TTC549 (cell line): ENCODE measurements at regions not wholly inside any gene's neighbourhood (a gene's known extent, or its start where the extent isn't known, plus 50 kb on each side); places are given as distances from the start of the nearest gene placed in this dataset.
"Not testable (repeated sequence)": the region's sequence is repeated elsewhere in the genome, so short reads cannot be mapped to it uniquely, and the experiment has no call there.

ENCODE experiments used
- FAIRE-seq: peaks from 2 replicates; lab custom pipeline; 2012; peaks lifted over from hg19 to GRCh38; lab: Jason Lieb, UNC

DNA sequence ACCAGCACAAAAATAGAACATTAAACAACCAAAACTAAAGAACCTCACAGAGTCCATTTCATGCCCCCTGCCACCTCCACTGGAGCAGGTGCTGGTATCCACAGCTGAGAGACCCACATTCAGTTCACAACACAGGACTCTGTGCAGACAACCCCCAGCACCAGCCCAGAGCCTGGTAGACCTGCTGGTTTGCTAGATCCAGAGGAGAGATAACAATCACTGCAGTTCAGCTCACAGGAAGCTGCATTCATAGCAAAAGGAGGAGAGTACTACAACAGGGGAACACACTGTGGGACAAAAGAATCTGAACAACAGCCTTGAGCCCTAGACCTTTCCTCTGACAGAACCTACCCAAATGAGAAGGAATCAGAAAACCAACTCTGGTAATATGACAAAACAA is 326.7 kb downstream of the METTL4 start:
- FAIRE-seq = no peak

DNA sequence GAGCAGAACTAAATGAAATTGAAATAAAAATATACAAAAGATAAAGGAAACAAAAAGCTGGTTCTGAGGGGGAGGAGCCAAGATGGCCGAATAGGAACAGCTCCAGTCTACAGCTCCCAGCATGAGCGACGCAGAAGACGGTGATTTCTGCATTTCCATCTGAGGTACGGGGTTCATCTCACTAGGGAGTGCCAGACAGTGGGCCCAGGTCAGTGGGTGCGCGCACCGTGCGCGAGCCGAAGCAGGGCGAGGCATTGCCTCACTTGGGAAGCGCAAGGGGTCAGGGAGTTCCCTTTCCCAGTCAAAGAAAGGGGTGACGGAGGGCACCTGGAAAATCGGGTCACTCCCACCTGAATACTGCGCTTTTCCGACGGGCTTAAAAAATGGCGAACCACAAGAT is 324.2 kb downstream of the METTL4 start:
- FAIRE-seq = not testable (repeated sequence)

DNA sequence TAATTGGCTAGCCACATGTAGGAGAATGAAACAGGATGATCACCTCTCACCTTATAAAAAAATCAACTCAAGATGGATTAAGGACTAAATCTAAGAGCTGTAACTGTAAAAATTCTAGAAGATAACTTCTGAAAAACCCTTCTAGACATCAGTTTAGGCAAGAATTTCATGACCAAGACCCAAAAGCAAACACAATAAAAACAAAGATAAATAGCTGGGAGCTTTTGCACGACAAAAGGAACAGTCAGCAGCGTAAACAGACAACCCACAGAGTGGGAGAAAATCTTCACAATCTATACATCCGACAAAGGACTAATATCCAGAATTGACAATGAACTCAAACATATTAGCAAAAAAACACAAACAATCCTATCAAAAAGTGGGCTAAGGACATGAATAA is 316.3 kb downstream of the METTL4 start:
- no peak for FAIRE-seq

DNA sequence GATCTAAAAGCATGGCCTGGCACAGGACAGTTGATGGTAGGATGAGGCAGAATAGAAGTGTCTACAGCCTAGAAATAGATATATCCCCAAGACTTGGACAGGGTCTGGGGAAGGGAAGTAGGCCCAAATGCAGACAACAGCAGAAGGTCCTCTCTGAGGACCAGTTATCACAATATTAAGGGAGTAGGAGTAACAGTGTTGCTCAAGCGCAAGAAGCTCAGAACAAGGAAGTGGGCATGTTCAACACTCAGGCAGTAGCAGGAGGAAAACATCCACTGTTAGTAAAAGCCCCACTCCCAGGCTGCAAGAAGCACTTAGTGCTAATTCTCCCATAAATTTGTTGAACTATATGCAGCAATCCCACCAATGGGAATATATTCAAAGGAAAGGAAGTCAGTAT is 314.7 kb downstream of the METTL4 start:
- FAIRE-seq = no peak

DNA sequence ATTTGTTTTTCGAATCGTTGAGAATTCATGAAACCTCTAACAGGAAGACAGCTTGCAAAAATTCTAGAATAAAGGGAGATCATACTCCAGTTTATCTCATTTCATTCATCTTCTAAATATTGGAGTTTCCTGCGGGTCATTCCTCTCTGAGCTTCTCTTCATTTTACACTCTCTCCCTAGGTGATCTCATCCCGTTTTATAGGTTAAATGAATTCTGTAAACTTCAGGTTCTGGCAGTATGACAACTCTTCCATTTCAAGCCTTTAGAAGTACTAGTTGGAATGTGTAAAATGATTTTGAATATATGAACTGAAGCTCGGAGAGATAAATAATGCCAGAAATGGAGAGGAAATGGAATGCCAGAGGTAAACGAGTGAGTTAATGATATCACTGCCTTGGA is 312.4 kb downstream of the METTL4 start:
- no peak for FAIRE-seq

DNA sequence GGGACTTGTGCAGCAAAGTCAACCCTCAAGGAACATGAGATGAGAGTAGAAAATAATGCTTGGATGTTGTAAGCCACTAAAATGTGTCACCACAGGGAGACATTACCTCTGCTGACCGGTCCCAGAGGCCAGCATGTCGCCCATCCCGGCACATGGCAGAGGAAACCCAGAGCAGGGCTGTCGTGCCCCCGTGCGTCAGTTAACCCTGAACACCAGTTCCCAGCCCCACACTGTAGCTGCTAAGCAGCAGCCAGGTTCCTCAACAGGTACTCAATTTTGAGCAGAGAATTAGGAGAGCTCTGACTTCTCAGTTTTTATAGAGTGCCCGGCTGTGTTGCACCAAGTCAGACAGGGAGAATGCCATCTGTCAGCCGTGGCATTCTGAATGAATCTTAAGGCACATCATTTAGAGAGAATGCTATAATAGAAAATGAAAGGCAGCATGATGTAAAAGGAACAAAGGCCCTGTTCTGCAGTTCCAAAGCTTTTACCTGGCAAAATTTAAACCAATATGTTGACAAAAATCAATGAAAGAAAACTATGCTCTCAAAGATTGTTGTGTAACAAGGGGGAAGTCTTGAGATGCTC is 307.9 kb downstream of the METTL4 start:
- FAIRE-seq = no peak

DNA sequence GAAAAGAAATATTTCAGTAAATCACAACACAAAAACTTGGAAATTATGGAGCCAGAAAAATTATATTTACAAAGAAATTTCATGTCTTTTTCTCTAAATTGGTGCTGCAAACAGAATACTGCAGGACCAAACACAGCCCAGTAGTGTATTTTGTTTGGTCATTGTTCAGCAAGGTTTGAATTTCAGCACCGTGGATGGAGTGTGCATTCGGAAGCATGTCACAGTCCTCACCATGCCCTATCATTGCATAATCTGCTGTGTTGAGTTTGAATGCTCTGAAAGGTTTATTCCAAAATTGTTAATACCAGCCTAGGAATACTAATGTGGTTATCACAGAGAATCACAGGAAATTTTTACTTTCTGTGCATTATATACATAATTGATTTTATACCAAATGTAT is 296.7 kb downstream of the METTL4 start:
- FAIRE-seq = no peak

DNA sequence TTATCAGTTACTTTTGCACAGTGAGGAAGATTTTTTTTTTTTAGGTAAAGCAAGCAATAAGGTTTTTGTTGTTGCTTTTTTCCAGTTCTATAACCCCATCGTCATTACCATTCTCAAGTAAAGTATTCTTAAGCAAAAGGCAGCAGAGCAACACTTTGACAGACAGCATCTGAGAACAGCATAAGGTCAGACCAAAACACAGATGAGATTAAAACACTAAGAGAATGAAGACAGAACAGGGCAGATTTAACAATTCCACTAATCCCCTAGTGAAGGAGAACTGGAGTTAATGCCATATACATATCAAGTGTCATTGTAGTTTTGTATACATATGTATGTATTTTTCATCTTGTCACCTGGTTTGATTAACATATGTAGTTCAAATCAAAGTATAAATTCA is 290.2 kb downstream of the METTL4 start:
- FAIRE-seq = no peak

DNA sequence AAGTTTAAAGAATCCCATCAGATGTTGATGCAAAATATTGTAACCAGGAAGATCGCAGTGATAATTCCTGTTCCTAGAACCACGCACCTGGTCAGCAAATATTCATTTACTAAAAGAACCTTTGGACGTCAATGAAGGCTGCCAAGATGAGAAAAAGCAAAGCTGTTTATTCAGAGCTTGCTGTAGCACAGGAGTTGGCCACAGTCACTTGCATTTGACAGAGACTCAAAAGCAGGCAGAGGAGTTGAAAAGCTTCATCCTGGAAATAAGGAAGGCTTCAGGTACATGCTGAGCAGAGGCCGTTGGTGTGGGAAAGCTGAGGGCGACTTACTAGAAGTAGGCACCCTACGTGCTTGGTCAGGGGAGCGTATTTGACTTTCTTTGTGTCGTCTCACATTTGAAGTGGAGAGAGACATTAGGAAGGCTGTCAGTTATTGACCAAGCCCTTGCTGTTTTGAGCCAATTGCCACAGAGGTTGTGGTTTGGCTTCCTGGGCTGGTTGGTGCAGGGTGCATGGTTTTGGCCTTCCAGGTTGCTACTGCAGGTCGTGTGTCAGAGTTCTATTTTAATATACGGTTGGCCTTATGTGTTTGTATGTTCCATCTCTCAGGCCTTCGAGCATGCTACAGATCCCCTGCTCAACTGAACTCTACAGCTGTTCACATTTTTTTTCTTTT is 289.6 kb downstream of the METTL4 start:
- no peak for FAIRE-seq

DNA sequence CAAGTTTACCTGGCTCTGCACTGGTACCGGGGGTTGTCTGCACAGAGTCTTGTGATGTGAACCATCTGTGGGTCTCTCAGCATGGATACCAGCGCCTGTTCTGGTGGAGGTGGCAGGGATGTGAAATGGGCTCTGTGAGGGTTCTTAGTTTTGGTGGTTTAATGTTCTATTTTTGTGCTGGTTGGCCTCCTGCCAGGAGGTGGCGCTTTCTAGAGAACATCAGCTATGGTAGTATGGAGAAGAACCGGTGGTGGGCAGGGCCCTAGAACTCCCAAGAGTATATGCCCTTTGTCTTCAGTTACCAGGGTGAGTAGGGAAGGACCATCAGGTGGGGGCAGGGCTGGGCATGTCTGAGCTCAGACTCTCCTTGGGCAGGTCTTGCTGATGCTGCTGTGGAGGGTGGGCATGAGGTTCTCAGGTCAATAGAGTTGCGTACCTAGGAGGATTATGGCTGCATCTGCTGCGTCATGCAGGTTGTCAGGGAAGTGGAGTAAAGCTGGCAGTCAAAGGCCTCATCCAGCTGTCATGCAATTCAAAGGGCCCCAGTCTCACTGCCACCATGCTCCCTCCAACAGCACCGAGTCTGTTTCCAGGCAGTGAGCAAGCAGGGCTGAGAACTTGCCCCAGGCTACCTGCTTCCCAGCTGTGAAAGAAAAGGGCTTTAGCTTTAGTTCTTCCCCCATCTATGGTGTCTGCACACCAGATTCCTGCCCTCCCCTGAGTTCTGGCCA is 278.0 kb downstream of the METTL4 start:
- no peak for FAIRE-seq

DNA sequence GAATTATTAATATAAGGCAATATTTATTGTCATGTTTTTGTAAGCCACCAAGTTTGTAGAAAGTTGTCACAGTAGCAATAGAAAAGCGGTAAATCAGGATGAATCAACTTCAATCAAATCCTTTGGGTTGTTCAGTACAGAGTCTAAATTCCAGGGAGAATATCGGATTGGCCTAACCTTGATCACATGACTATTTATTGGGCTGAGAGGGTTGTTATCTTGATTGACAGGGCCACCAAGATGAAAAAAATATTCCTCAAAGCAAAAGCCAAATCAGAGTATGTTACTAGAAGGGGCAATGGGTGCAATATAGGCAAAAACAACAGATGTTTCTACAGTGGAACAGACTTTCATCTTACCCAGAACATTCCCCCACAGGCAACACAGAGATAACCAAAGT is 270.0 kb downstream of the METTL4 start:
- FAIRE-seq = no peak

DNA sequence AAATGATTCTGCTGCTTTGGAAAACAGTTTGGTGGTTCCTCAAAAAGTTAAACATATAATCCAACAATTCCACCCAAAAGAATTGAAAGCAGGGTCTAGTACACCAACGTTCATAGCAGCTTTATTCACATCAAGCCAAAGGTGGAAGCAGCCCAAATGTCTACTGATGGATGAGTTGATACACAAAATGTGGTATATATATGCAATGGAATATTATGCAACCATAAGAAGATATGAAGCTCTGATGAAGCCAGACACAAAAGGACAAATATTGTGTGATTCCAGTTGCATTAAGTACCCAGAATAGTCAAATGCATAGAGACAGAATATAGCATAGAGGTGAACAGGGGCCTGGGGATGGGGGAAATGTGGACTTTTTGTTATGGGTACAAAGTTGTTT is 269.3 kb downstream of the METTL4 start:
- no peak for FAIRE-seq

DNA sequence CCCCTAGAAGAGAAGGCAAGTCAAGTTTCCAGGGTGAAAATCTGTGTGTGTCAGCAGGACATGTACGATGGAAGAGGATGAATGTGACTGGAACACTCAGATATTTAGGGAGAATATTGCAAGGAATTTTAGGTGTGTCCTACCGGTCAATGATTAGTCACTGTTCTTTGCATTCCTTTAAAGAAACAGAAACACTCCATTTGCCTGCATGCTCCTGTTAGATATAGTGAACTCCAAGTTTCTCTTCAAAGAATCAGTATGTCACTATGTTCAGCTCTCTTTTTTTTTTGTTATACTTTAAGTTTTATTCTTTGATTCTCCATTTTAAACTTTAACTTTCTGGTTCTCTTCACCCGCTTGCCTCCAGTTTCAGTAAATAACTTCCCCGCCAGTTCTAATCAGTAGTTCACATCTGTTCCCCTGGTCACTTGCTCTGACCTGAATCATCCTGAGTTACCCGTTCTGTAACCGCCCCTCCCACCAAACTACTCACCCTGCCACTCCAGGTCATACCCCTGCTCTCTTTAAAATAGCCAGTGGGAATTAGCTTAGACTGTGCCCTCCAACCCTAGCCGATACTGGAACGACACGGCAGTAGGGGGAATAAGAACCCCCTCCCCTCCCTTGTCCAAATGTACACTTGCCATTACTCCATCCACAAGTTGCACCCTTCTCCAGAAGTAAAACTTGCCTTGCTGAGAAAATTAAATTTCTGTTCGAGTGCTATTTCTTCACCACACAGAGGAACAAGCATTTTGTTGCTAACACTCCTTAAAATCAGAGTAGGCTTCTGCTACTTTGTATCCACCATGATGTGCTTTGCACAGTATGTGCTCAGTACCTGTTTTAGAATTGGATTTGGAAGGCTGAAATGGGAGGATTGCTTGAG is 268.4 kb downstream of the METTL4 start:
- FAIRE-seq = no peak

DNA sequence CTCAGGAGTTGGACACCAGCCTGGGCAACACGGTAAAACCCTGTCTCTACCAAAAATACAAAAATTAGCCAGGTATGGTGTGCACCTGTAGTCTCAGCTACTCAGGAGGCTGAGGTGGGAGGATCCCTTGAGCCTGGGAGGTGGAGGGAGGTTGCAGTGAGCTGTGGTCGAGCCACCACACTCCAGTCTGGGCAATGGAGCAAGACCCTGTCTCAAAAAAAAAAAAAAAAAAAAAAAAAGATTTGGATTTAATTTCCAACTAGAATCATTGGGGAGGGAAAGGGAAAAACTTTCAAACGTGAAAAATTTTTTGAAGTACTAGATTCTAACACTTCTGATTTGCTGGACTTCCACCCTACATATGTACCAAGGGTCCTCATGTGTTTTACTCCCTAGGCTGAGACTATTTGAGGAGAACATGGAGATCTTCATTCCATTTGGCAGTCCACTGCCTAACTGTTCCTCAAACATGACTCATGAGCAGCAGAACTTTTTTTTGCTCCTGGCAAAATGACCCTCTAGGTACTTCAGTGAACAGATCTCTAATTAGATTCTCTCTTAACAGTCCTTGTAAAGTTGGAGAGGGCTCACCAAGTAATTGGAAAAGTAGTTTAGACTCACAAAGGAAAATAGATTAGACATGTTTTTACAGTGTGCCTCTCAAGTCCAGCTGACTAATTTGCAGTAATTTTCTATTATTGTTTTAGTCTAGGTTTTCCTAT is 267.6 kb downstream of the METTL4 start:
- no peak for FAIRE-seq

DNA sequence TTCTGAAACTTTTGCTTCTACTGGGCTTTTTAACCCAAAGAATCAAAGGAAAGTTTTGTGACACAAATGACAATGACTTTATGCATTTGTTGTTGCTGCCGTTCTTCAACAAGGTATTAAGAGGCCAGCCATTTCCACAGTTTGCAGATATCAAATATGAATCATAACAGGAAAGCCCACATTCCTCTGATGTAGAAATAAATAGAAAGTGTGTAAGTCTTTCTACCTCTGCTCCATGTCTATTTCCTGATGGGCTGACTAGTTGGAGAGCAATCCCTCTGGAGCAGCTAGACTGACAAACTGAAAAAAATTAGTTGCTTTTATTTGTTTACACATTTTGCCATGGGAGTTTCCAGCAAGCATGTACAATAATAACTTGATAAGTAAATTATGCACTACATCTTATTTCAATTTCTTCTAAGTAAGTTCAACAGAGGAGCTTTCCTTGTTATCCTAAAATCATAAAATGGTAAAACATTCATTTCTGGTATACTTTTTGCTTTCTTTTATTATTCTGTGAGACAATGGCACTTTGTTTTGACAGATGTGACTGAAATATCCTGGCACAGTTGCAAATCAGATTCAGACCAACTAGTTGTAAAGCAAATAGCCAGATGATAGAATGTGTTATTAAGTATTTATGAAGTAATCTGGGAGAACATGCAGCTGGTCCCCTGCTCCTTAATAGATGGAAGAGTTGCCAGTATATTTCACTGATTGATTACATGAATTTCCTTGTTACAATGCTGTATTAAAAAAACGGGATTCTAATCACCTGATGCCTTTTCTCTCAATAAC is 266.7 kb downstream of the METTL4 start:
- FAIRE-seq = no peak

DNA sequence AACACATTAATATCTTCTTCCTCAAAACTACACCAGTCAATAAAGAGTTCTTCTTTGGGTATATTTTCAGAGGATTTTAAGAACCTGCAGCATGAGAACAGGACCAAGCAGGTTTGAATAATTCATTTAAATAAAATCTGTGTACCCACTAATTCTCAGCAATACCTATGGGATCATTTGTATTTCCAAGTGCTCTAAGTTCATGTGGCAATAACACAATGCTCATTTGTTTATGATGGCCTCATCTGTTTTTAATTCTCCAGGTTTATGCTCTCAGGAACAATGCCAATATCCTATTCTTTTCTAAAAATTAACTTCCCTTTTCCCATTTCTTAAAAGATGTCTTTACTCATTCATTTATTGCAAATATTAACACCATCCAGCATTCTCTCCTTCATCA is 264.7 kb downstream of the METTL4 start:
- FAIRE-seq = no peak

DNA sequence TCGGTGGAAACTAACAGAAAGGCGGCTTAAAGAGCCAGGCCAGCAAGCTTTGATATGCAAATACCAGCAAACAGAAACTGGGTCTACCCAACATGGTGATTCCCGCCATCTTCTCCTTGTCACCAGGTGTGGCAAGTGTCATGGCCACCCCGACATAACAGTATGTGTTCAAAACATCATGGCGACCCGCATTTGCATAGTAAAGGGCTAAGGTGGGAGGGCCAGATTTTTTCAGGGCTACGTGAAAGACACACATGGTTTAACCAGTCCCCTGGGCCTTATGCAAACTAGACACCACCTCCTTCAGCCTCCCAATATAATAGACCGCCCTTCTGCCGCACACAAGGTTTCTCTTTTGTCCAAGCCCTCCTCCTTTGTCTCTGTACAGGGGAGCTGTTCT is 260.4 kb downstream of the METTL4 start:
- no peak for FAIRE-seq

DNA sequence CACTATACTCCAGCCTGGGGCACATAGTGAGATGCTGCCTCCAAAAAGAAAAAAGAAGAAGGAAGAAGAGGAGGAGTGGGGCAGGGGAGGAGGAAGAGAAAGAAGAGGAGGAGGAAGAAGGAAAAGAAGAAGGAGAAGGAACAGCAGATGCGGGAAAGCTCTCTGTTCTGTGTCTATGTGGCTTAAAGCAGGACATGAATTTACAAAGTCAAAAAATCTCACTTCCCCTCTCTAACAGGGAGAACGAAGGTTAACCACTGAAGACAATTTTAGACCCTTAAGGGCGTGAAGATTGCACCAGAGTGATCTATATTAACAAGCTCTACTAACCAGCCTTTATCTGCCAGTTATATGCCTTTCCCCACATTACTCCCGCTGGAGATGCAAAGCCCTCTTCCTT is 258.9 kb downstream of the METTL4 start:
- FAIRE-seq = no peak

DNA sequence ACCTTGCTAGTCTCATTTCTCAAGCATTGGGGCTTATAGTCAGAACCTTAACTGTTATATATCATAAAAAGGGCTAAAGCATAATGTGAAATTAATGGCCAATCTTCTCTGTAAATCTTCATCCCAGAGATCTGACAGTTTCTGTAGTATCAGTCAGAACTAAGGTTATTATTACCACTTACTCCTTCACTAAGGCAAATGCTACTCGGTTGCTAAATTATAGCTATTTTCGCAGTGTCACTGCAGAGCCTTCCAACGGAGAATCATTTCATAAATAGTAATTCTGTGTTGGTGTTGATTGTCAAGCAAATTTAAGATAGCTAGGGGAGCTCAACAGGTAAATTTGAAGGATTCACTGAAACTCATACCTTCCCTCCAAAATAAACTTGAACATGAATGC is 258.0 kb downstream of the METTL4 start:
- FAIRE-seq = no peak

DNA sequence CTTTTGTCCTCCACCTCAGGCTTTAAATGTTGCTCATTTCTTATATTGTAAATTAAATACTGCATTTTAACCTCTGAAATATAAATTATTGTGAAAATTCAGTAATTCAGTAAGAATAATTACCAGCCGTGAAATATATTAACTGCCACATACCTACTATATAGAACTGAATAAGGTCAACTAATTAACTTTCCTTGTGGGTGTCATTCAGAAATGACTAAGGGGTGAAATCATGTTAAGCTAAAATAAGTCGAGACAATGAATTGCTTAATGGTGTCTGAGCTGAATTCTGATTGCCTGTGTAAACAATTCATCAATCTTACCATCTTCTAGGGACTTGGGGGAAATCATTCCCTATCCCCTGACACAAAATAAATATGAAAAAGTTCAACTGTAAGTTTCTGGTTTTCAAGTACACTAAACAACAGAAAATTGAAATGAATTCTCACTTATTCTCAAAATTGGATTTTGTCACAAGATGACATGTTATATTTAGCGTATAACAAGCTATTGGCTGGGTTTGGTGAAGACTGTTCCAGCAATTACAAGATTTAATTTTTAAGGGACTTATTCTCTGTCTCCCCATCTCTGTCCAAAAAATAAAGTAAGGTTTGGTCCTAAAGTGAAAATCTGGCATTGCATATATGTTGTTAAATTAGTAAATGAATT is 255.1 kb downstream of the METTL4 start:
- FAIRE-seq = no peak
